ENCODE measurements at regions not wholly inside any gene's neighbourhood (a gene's known extent, or its start where the extent isn't known, plus 50 kb on each side); places are given as distances from the start of the nearest gene placed in this dataset.

DNA sequence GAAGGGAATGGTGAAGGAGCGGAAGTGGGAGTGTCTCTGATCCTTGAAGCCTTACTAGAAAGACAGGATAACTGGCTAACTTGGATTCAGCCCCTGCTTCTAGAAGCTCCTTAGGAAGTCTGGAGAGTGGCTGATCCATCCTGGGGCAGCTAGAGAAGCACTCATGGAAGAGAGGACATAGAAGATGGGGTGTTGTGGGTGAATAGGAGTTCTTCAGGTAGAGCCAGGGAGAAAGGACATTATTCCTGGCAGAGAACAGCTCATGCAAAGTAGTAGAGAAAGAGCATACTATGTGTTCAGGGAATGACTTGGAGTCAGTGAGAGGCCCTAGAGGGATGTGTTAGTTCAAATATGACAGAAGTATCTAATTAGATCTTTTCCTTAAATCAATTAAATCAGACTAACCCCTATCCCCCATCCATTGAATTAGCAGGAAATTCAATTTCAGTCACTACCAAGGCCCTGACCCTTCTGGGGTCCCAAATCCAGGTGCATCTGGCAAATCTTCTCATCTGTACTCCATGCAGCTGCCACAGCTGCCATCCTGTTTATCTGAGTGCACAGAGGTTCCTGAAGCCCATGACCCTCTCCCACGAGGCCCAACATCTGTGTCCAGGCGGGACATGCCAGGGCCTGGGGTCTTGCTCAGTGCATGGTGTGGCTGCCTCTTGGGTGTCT, 130.7 kb downstream of the DHX35 start:
- Histone ChIP-seq H2AFZ (ENCODE audit: low read length) (no peak overlapping the region), H3F3A (ENCODE audit: insufficient read depth, low read length) (no peaks in the 10 kb centered on the region), H4K20me1 (ENCODE audit: insufficient read depth, low read length) (no peaks in the 10 kb centered on the region), H3K4me2 (ENCODE audit: low read length) (no peak overlapping the region), H3K79me2 (ENCODE audit: insufficient read depth, low read length) (no peaks in the 10 kb centered on the region), H3K36me3 (ENCODE audit: insufficient read depth, low read length) (no peaks in the 10 kb centered on the region), H3K27me3 (ENCODE audit: insufficient read depth, low read length) (no peaks in the 10 kb centered on the region), H3K9me3 (ENCODE audit: low read length) (no peaks in the 10 kb centered on the region), H3K9ac (ENCODE audit: low read length) (no peak overlapping the region), H3K9me2 (ENCODE audit: low read depth, low read length) (no peaks in the 10 kb centered on the region), H3K27ac (ENCODE audit: low read depth, low read length, poor library complexity, severe bottlenecking) (no peak overlapping the region), H3K4me1 (ENCODE audit: insufficient read depth, low read length, severe bottlenecking) (no peaks in the 10 kb centered on the region), H3K4me3 (ENCODE audit: low read depth, low read length, poor library complexity, severe bottlenecking) (no peak overlapping the region)
- TF ChIP-seq, protein P1, sequence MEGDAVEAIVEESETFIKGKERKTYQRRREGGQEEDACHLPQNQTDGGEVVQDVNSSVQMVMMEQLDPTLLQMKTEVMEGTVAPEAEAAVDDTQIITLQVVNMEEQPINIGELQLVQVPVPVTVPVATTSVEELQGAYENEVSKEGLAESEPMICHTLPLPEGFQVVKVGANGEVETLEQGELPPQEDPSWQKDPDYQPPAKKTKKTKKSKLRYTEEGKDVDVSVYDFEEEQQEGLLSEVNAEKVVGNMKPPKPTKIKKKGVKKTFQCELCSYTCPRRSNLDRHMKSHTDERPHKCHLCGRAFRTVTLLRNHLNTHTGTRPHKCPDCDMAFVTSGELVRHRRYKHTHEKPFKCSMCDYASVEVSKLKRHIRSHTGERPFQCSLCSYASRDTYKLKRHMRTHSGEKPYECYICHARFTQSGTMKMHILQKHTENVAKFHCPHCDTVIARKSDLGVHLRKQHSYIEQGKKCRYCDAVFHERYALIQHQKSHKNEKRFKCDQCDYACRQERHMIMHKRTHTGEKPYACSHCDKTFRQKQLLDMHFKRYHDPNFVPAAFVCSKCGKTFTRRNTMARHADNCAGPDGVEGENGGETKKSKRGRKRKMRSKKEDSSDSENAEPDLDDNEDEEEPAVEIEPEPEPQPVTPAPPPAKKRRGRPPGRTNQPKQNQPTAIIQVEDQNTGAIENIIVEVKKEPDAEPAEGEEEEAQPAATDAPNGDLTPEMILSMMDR (IDR thresholded peaks at IDR 0.05; ENCODE audit: low read length): no peak
- no peak for TF ChIP-seq EZH2 (IDR thresholded peaks at IDR 0.05; ENCODE audit: borderline replicate concordance, low read length)

- H3K4me2 ChIP-seq (ENCODE audit: low read length): no peak overlapping the region
- H3K4me3 ChIP-seq (ENCODE audit: low read depth, low read length, poor library complexity, severe bottlenecking): no peak overlapping the region
- no peaks in the 10 kb centered on the region for H3K9me2 ChIP-seq (ENCODE audit: low read depth, low read length)
- no peak overlapping the region for H3K27ac ChIP-seq (ENCODE audit: low read depth, low read length, poor library complexity, severe bottlenecking)
- H3K79me2 ChIP-seq (ENCODE audit: insufficient read depth, low read length): no peaks in the 10 kb centered on the region
- no peaks in the 10 kb centered on the region for H3F3A ChIP-seq (ENCODE audit: insufficient read depth, low read length)
- TF ChIP-seq EZH2 (IDR thresholded peaks at IDR 0.05; ENCODE audit: borderline replicate concordance, low read length): no peak
- TF ChIP-seq, protein P1 (IDR thresholded peaks at IDR 0.05; ENCODE audit: low read length): no peak
- H3K9me3 ChIP-seq (ENCODE audit: low read length): no peaks in the 10 kb centered on the region
- H4K20me1 ChIP-seq (ENCODE audit: insufficient read depth, low read length): no peaks in the 10 kb centered on the region
- no peaks in the 10 kb centered on the region for H3K4me1 ChIP-seq (ENCODE audit: insufficient read depth, low read length, severe bottlenecking)
- H3K27me3 ChIP-seq (ENCODE audit: insufficient read depth, low read length): no peaks in the 10 kb centered on the region
- no peak overlapping the region for H3K9ac ChIP-seq (ENCODE audit: low read length)
- no peaks in the 10 kb centered on the region for H3K36me3 ChIP-seq (ENCODE audit: insufficient read depth, low read length)
- no peak overlapping the region for H2AFZ ChIP-seq (ENCODE audit: low read length)
These were observed 128.8 kb downstream of the DHX35 start for GRCh38 chr20:39090906-39091305.

DNA sequence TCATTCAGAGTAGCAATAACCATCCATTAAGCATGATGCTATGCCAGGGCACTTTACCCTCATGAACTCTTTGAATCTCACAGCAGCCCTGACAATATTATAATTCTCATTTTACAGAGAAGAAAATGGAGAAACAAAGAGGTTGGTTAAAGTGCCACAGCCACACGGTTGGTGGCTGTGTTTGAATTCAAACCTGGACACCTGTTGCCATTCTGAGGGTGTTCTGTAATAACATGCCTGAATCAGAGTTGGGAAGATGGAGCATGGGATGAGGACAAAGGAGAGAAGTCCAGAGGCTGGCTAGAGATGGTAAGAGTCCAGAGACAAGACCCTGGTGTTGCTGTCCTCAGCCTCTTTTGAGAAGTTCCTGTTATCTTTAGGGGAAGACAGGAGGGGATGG, 127.7 kb downstream of the DHX35 start:
- no peaks in the 10 kb centered on the region for H3K4me1 ChIP-seq (ENCODE audit: insufficient read depth, low read length, severe bottlenecking)
- H4K20me1 ChIP-seq (ENCODE audit: insufficient read depth, low read length): no peaks in the 10 kb centered on the region
- no peaks in the 10 kb centered on the region for H3F3A ChIP-seq (ENCODE audit: insufficient read depth, low read length)
- H3K9me2 ChIP-seq (ENCODE audit: low read depth, low read length): no peaks in the 10 kb centered on the region
- no peaks in the 10 kb centered on the region for H3K27me3 ChIP-seq (ENCODE audit: insufficient read depth, low read length)
- TF ChIP-seq, protein P1 (IDR thresholded peaks at IDR 0.05; ENCODE audit: low read length): no peak
- TF ChIP-seq EZH2 (IDR thresholded peaks at IDR 0.05; ENCODE audit: borderline replicate concordance, low read length): no peak
- H3K9me3 ChIP-seq (ENCODE audit: low read length): no peaks in the 10 kb centered on the region
- no peaks in the 10 kb centered on the region for H3K36me3 ChIP-seq (ENCODE audit: insufficient read depth, low read length)
- no peak overlapping the region for H3K9ac ChIP-seq (ENCODE audit: low read length)
- H3K27ac ChIP-seq (ENCODE audit: low read depth, low read length, poor library complexity, severe bottlenecking): no peak overlapping the region
- no peaks in the 10 kb centered on the region for H3K79me2 ChIP-seq (ENCODE audit: insufficient read depth, low read length)
- no peak overlapping the region for H2AFZ ChIP-seq (ENCODE audit: low read length)
- H3K4me2 ChIP-seq (ENCODE audit: low read length): no peak overlapping the region
- no peak overlapping the region for H3K4me3 ChIP-seq (ENCODE audit: low read depth, low read length, poor library complexity, severe bottlenecking)
